ENCODE measurements at regions not wholly inside any gene's neighbourhood (a gene's known extent, or its start where the extent isn't known, plus 50 kb on each side); places are given as distances from the start of the nearest gene placed in this dataset.
"Not testable (repeated sequence)": the region's sequence is repeated elsewhere in the genome, so short reads cannot be mapped to it uniquely, and the experiment has no call there.

- no peak for DNase-seq (ENCODE audit: low read depth in 2 of 2)
- no peak overlapping the region for H3K4me3 ChIP-seq (replicated peaks in 1 of 2; ENCODE audit: low read depth in 2 of 2, low read length in 2 of 2)
- TF ChIP-seq CTCF (IDR thresholded peaks at IDR 0.05; ENCODE audit: low read depth, low read length) = no peak
Measured at GRCh38 chr12:38516418-38516817, 199.8 kb downstream of the ALG10B start.

- H3K4me3 ChIP-seq (replicated peaks in 1 of 2; ENCODE audit: low read depth in 2 of 2, low read length in 2 of 2) = no peak overlapping the region
- DNase-seq (ENCODE audit: low read depth in 2 of 2) = no peak
- TF ChIP-seq CTCF (IDR thresholded peaks at IDR 0.05; ENCODE audit: low read depth, low read length) = no peak
Measured at GRCh38 chr12:38523920-38524319, 207.3 kb downstream of the ALG10B start.

- TF ChIP-seq CTCF (IDR thresholded peaks at IDR 0.05; ENCODE audit: low read depth, low read length) = no peak
- H3K4me3 ChIP-seq (replicated peaks in 1 of 2; ENCODE audit: low read depth in 2 of 2, low read length in 2 of 2) = no peak overlapping the region
- no peak for DNase-seq (ENCODE audit: low read depth in 2 of 2)
Measured at GRCh38 chr12:38527631-38528030, 211.1 kb downstream of the ALG10B start.

GRCh38 chr12:38528527-38528926 is 212.0 kb downstream of the ALG10B start:
- no peak for DNase-seq (ENCODE audit: low read depth in 2 of 2)
- H3K4me3 ChIP-seq (replicated peaks in 1 of 2; ENCODE audit: low read depth in 2 of 2, low read length in 2 of 2) = no peak overlapping the region
- no peak for TF ChIP-seq CTCF (IDR thresholded peaks at IDR 0.05; ENCODE audit: low read depth, low read length)

- H3K4me3 ChIP-seq (replicated peaks in 1 of 2; ENCODE audit: low read depth in 2 of 2, low read length in 2 of 2) = not testable (repeated sequence)
Measured at GRCh38 chr12:38529281-38529680, 212.7 kb downstream of the ALG10B start.

GRCh38 chr12:38538319-38538718 is 221.7 kb downstream of the ALG10B start:
- no peak for DNase-seq (ENCODE audit: low read depth in 2 of 2)
- no peak overlapping the region for H3K4me3 ChIP-seq (replicated peaks in 1 of 2; ENCODE audit: low read depth in 2 of 2, low read length in 2 of 2)
- TF ChIP-seq CTCF (IDR thresholded peaks at IDR 0.05; ENCODE audit: low read depth, low read length) = no peak

More at GRCh38 chr12:38529281-38529680, 212.7 kb downstream of the ALG10B start:
- DNase-seq (ENCODE audit: low read depth in 2 of 2) = not testable (repeated sequence)

- no peak for TF ChIP-seq CTCF (IDR thresholded peaks at IDR 0.05; ENCODE audit: low read depth, low read length)
- no peak for DNase-seq (ENCODE audit: low read depth in 2 of 2)
- H3K4me3 ChIP-seq (replicated peaks in 1 of 2; ENCODE audit: low read depth in 2 of 2, low read length in 2 of 2) = no peak overlapping the region
Measured at GRCh38 chr12:38540156-38540555, 223.6 kb downstream of the ALG10B start.
